K562 (cell line): ENCODE measurements at regions not wholly inside any gene's neighbourhood (a gene's known extent, or its start where the extent isn't known, plus 50 kb on each side); places are given as distances from the start of the nearest gene placed in this dataset.

Source experiments
- POLR2AphosphoS5 ChIP-seq: IDR thresholded peaks from 2 replicates; pipeline ENCODE4 v1.6.1; 2011; ENCODE audit warnings: mild to moderate bottlenecking, low read depth, low read length, moderate library complexity; ENCODE audit not compliant: control insufficient read depth, insufficient read depth
- ZNF408 ChIP-seq: fragments of 250-450 bp; sonication (Bioruptor Pico); IDR thresholded peaks from 2 replicates; pipeline ENCODE4 v1.4.0; 2020; ENCODE audit warnings: low read depth, mild to moderate bottlenecking, moderate library complexity
- ZNF764 ChIP-seq: fragments of 250-450 bp; sonication (Bioruptor Pico); IDR thresholded peaks from 2 replicates; pipeline ENCODE4 v1.4.0; 2020; ENCODE audit warnings: low read depth, mild to moderate bottlenecking, moderate library complexity
- TF ChIP-seq, protein P1 (sequence below): sonication (generic); formaldehyde crosslinking; IDR thresholded peaks from 2 replicates; pipeline ENCODE4 v1.8.1; 2023; ENCODE audit warnings: mild to moderate bottlenecking, missing genetic modification reagents, moderate library complexity
- TF ChIP-seq, protein P2 (sequence below), 3 experiments: IDR thresholded peaks in 2 of 3; conservative IDR thresholded peaks in 1 of 3; 2 replicates each; pipeline ENCODE4 v1.5.1; 2011 to 2012; ENCODE audit warnings: low read length in 3 of 3, mild to moderate bottlenecking in 3 of 3, control low read depth in 2 of 3, improper control_type of control experiment in 1 of 3, inconsistent platforms in 1 of 3, low read depth in 1 of 3, mixed read lengths in 1 of 3, moderate library complexity in 1 of 3; ENCODE audit not compliant: insufficient read depth in 2 of 3

DNA sequence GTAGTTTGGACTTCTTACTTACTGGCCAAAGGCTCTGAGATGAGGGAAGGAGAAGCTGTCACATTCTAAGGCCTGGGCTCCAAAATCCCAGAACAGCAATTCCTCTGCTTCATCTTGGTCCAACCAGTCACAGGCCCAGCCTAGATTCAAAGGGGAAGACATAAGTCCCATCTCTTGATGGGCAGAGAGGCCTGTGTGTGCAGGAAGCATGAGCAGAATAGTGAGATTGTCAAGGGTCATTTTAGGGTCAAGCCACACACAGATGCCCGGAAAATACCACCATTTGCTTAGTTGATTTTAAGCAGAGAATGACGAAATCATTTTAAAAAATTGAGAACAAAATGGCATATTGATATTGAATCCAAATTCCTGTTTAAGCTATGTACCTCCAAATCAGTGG is 580.9 kb upstream of the ZFP42 start:
- TF ChIP-seq, protein P1, sequence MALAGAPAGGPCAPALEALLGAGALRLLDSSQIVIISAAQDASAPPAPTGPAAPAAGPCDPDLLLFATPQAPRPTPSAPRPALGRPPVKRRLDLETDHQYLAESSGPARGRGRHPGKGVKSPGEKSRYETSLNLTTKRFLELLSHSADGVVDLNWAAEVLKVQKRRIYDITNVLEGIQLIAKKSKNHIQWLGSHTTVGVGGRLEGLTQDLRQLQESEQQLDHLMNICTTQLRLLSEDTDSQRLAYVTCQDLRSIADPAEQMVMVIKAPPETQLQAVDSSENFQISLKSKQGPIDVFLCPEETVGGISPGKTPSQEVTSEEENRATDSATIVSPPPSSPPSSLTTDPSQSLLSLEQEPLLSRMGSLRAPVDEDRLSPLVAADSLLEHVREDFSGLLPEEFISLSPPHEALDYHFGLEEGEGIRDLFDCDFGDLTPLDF (CRISPR knock-in tag) = no peak
- TF ChIP-seq POLR2AphosphoS5 (no peak), ZNF764 (CRISPR knock-in tag) (no peak), ZNF408 (CRISPR knock-in tag) (no peak)
- TF ChIP-seq, protein P2, sequence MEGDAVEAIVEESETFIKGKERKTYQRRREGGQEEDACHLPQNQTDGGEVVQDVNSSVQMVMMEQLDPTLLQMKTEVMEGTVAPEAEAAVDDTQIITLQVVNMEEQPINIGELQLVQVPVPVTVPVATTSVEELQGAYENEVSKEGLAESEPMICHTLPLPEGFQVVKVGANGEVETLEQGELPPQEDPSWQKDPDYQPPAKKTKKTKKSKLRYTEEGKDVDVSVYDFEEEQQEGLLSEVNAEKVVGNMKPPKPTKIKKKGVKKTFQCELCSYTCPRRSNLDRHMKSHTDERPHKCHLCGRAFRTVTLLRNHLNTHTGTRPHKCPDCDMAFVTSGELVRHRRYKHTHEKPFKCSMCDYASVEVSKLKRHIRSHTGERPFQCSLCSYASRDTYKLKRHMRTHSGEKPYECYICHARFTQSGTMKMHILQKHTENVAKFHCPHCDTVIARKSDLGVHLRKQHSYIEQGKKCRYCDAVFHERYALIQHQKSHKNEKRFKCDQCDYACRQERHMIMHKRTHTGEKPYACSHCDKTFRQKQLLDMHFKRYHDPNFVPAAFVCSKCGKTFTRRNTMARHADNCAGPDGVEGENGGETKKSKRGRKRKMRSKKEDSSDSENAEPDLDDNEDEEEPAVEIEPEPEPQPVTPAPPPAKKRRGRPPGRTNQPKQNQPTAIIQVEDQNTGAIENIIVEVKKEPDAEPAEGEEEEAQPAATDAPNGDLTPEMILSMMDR (IDR thresholded peaks at IDR 0.05 in 2 of 3, conservative IDR thresholded peaks at IDR 0.05 in 1 of 3; ENCODE audit: insufficient read depth in 2 of 3, low read depth in 1 of 3, low read length in 3 of 3) = no peak
